RWPE1 (cell line): ENCODE measurements at regions not wholly inside any gene's neighbourhood (a gene's known extent, or its start where the extent isn't known, plus 50 kb on each side); places are given as distances from the start of the nearest gene placed in this dataset.

Experiments used
- CTCF ChIA-PET: fragments of 350-600 bp; sonication (Branson Sonifier 250); formaldehyde crosslinking; extraction: SDS; loops from one replicate; lab custom pipeline; 2021; lab: Yijun Ruan, JAX
- POLR2A ChIA-PET: fragments of 400-600 bp; formaldehyde crosslinking; extraction: SDS; loops from one replicate; lab custom pipeline; 2020; ENCODE audit warnings: antibody characterized with exemption; ENCODE audit not compliant: low non-redundant PET; lab: Yijun Ruan, JAX
- DNase-seq: peaks from one replicate; pipeline ENCODE4 v3.0.0; 2012; ENCODE audit warnings: low spot score
- H3K27ac ChIP-seq: fragments of 450-650 bp; 2 replicates; pipeline ENCODE4 v1.5.1; 2017
- CTCF ChIP-seq: fragments of 450-650 bp; conservative IDR thresholded peaks from 2 replicates; pipeline ENCODE4 v1.5.1; 2017; ENCODE audit warnings: low read depth, mild to moderate bottlenecking

GRCh38 chr15:62483814-62484213 lies 318.7 kb upstream of the C2CD4B start:
- H3K27ac ChIP-seq: no peak overlapping the region
- POLR2A ChIA-PET: no interaction called here
- CTCF ChIA-PET: no interaction called here
- no peak for TF ChIP-seq CTCF
- DNase-seq: no peak

GRCh38 chr15:62485170-62485720 lies 320.2 kb upstream of the C2CD4B start:
- ChIA-PET POLR2A (no interaction called here), CTCF (interaction anchor here (0.7 kb wide), 1 partner anchor 64 kb away, joined by 3 read pairs; no protein-coding TSS in a partner anchor)
- TF ChIP-seq CTCF: no peak
- no peak overlapping the region for H3K27ac ChIP-seq
- DNase-seq: no peak

GRCh38 chr15:62486041-62486440 lies 321.0 kb upstream of the C2CD4B start:
- ChIA-PET CTCF (interaction anchor here (0.7 kb wide), 1 partner anchor 64 kb away, joined by 3 read pairs; no protein-coding TSS in a partner anchor), POLR2A (no interaction called here)
- TF ChIP-seq CTCF: no peak
- no peak overlapping the region for H3K27ac ChIP-seq
- no peak for DNase-seq

- ChIA-PET POLR2A (no interaction called here), CTCF (no interaction called here)
- no peak for DNase-seq
- no peak overlapping the region for H3K27ac ChIP-seq
- TF ChIP-seq CTCF: no peak
These were observed 323.3 kb upstream of the C2CD4B start for GRCh38 chr15:62488387-62488786.

- POLR2A ChIA-PET: no interaction called here
- DNase-seq: no peak
- TF ChIP-seq CTCF: no peak
- no peak overlapping the region for H3K27ac ChIP-seq
- CTCF ChIA-PET: no interaction called here
These were observed 326.6 kb upstream of the C2CD4B start for GRCh38 chr15:62491642-62492041.

- H3K27ac ChIP-seq: no peak overlapping the region
- no peak for DNase-seq
- CTCF ChIA-PET: interaction anchor here (0.6 kb wide), 1 partner anchor 394 kb away, joined by 5 read pairs; no protein-coding TSS in a partner anchor
- TF ChIP-seq CTCF: no peak
- POLR2A ChIA-PET: no interaction called here
These were observed 327.8 kb upstream of the C2CD4B start for GRCh38 chr15:62492900-62493299.
